IMR-90 (cell line): ENCODE measurements at regions not wholly inside any gene's neighbourhood (a gene's known extent, or its start where the extent isn't known, plus 50 kb on each side); places are given as distances from the start of the nearest gene placed in this dataset.

Experiments used
- CEBPB ChIP-seq: IDR thresholded peaks from 2 replicates; pipeline ENCODE4 v1.6.1; 2012; ENCODE audit warnings: low read depth, low read length, improper control_type of control experiment
- CHD1 ChIP-seq: IDR thresholded peaks from 2 replicates; pipeline ENCODE4 v1.6.1; 2012; ENCODE audit warnings: low read depth, low read length, improper control_type of control experiment
- CTCF ChIP-seq: conservative IDR thresholded peaks from 2 replicates; pipeline ENCODE4 v1.5.1; 2012; ENCODE audit warnings: mild to moderate bottlenecking, low read depth, low read length, improper control_type of control experiment
- MAFK ChIP-seq: IDR thresholded peaks from 2 replicates; pipeline ENCODE4 v1.6.1; 2012; ENCODE audit warnings: low read depth, low read length, improper control_type of control experiment
- POLR2A ChIP-seq: IDR thresholded peaks from 2 replicates; pipeline ENCODE4 v1.6.1; 2012; ENCODE audit warnings: mild to moderate bottlenecking, low read depth, low read length
- RFX5 ChIP-seq: IDR thresholded peaks from 2 replicates; pipeline ENCODE4 v1.8.0; 2012; ENCODE audit warnings: low read depth, mild to moderate bottlenecking, low read length, moderate library complexity
- USF2 ChIP-seq: fragments of 150-350 bp; IDR thresholded peaks from 2 replicates; pipeline ENCODE4 v1.6.1; 2017; ENCODE audit warnings: mild to moderate bottlenecking, antibody characterized with exemption, low read length, low read depth

- no peak for TF ChIP-seq CTCF
- no peak for TF ChIP-seq POLR2A
- TF ChIP-seq USF2: no peak
- no peak for TF ChIP-seq CHD1
- no peak for TF ChIP-seq CEBPB
- TF ChIP-seq RFX5: no peak
- TF ChIP-seq MAFK: peak; percentile 51
Observed at GRCh38 chr3:159171333-159171732, 369.5 kb downstream of the MFSD1 start.
